ENCODE measurements at regions not wholly inside any gene's neighbourhood (a gene's known extent, or its start where the extent isn't known, plus 50 kb on each side); places are given as distances from the start of the nearest gene placed in this dataset.

GRCh38 chr9:105928416-105928815, 234.1 kb downstream of the TMEM38B start:
- TF ChIP-seq POLR2A (IDR thresholded peaks at IDR 0.05; ENCODE audit: low read depth, low read length): no peak
- TF ChIP-seq, protein P1, sequence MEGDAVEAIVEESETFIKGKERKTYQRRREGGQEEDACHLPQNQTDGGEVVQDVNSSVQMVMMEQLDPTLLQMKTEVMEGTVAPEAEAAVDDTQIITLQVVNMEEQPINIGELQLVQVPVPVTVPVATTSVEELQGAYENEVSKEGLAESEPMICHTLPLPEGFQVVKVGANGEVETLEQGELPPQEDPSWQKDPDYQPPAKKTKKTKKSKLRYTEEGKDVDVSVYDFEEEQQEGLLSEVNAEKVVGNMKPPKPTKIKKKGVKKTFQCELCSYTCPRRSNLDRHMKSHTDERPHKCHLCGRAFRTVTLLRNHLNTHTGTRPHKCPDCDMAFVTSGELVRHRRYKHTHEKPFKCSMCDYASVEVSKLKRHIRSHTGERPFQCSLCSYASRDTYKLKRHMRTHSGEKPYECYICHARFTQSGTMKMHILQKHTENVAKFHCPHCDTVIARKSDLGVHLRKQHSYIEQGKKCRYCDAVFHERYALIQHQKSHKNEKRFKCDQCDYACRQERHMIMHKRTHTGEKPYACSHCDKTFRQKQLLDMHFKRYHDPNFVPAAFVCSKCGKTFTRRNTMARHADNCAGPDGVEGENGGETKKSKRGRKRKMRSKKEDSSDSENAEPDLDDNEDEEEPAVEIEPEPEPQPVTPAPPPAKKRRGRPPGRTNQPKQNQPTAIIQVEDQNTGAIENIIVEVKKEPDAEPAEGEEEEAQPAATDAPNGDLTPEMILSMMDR (IDR thresholded peaks at IDR 0.05; ENCODE audit: extremely low read depth in 1 of 2, insufficient read depth in 1 of 2, low read depth in 1 of 2, low read length in 2 of 2): no peak
- TF ChIP-seq FOS (IDR thresholded peaks at IDR 0.05; ENCODE audit: borderline replicate concordance, insufficient read depth, low read length): no peak
- no peak for TF ChIP-seq GATA2 (IDR thresholded peaks at IDR 0.05; ENCODE audit: insufficient read depth, insufficient read length, low read depth, low read length)
- TF ChIP-seq POLR2AphosphoS5 (IDR thresholded peaks at IDR 0.05; ENCODE audit: insufficient read depth, low read depth, low read length): no peak
- TF ChIP-seq MAX (IDR thresholded peaks at IDR 0.05; ENCODE audit: insufficient read depth, insufficient read length): no peak
- no peak for TF ChIP-seq EZH2 (IDR thresholded peaks at IDR 0.05; ENCODE audit: borderline replicate concordance, low read depth, low read length, severe bottlenecking)
- no peak for TF ChIP-seq MYC (IDR thresholded peaks at IDR 0.05; ENCODE audit: low read depth, low read length)
